COLO829 (cell line): ENCODE measurements at regions not wholly inside any gene's neighbourhood (a gene's known extent, or its start where the extent isn't known, plus 50 kb on each side); places are given as distances from the start of the nearest gene placed in this dataset.
"Not testable (repeated sequence)": the region's sequence is repeated elsewhere in the genome, so short reads cannot be mapped to it uniquely, and the experiment has no call there.

ENCODE experiments used
- DNase-seq: peaks from one replicate; pipeline ENCODE4 v3.0.0; 2012; ENCODE audit warnings: low spot score

GRCh38 chrX:94834226-94834625 lies 1160.2 kb downstream of the FAM133A start:
- no peak for DNase-seq

- DNase-seq = no peak
These were observed 1176.8 kb downstream of the FAM133A start for GRCh38 chrX:94850811-94851210.

- DNase-seq = no peak
These were observed 1180.2 kb downstream of the FAM133A start for GRCh38 chrX:94854251-94854650.

- DNase-seq = not testable (repeated sequence)
These were observed 1188.5 kb downstream of the FAM133A start for GRCh38 chrX:94862470-94862869.

- no peak for DNase-seq
These were observed 1197.6 kb downstream of the FAM133A start for GRCh38 chrX:94871640-94872039.

- DNase-seq = no peak
These were observed 1227.8 kb downstream of the FAM133A start for GRCh38 chrX:94901849-94902248.

- no peak for DNase-seq
These were observed 1234.2 kb downstream of the FAM133A start for GRCh38 chrX:94908171-94908570.

- no peak for DNase-seq
These were observed 1234.6 kb downstream of the FAM133A start for GRCh38 chrX:94908648-94909047.

GRCh38 chrX:94914235-94914634 lies 1240.2 kb downstream of the FAM133A start:
- DNase-seq = no peak

- DNase-seq = no peak
These were observed 1258.4 kb downstream of the FAM133A start for GRCh38 chrX:94932278-94932965.

- no peak for DNase-seq
These were observed 1262.7 kb downstream of the FAM133A start for GRCh38 chrX:94936722-94937121.

GRCh38 chrX:94937491-94937890 lies 1263.5 kb downstream of the FAM133A start:
- no peak for DNase-seq

- DNase-seq = no peak
These were observed 1268.6 kb downstream of the FAM133A start for GRCh38 chrX:94942603-94943002.

- DNase-seq = not testable (repeated sequence)
These were observed 1272.1 kb downstream of the FAM133A start for GRCh38 chrX:94946137-94946536.

- peak; percentile 0 for DNase-seq
These were observed 1287.7 kb downstream of the FAM133A start for GRCh38 chrX:94961730-94962129.

- DNase-seq = no peak
These were observed 1303.6 kb downstream of the FAM133A start for GRCh38 chrX:94977562-94977961.

GRCh38 chrX:94977986-94978385 lies 1304.0 kb downstream of the FAM133A start:
- DNase-seq = no peak
